ENCODE measurements at regions not wholly inside any gene's neighbourhood (a gene's known extent, or its start where the extent isn't known, plus 50 kb on each side); places are given as distances from the start of the nearest gene placed in this dataset.

- no peak overlapping the region for H3K4me3 ChIP-seq (ENCODE audit: low read length)
- DNase-seq (ENCODE audit: low read depth): no peak
- TF ChIP-seq CTCF (IDR thresholded peaks at IDR 0.05; ENCODE audit: insufficient read depth, low read depth, low read length, missing control alignments): no peak
These were observed 86.8 kb downstream of the NPTX2 start for GRCh38 chr7:98703916-98704315.

GRCh38 chr7:98705626-98706025 is 88.5 kb downstream of the NPTX2 start:
- DNase-seq (ENCODE audit: low read depth): no peak
- no peak for TF ChIP-seq CTCF (IDR thresholded peaks at IDR 0.05; ENCODE audit: insufficient read depth, low read depth, low read length, missing control alignments)

GRCh38 chr7:98707076-98707475 is 90.0 kb downstream of the NPTX2 start:
- no peak for TF ChIP-seq CTCF (IDR thresholded peaks at IDR 0.05; ENCODE audit: insufficient read depth, low read depth, low read length, missing control alignments)
- no peak for DNase-seq (ENCODE audit: low read depth)
- no peak overlapping the region for H3K4me3 ChIP-seq (ENCODE audit: low read length)

More at GRCh38 chr7:98705626-98706025, 88.5 kb downstream of the NPTX2 start:
- H3K4me3 ChIP-seq (ENCODE audit: low read length): no peak overlapping the region

GRCh38 chr7:98711945-98712344 is 94.9 kb downstream of the NPTX2 start:
- TF ChIP-seq CTCF (IDR thresholded peaks at IDR 0.05; ENCODE audit: insufficient read depth, low read depth, low read length, missing control alignments): no peak
- DNase-seq (ENCODE audit: low read depth): no peak
- H3K4me3 ChIP-seq (ENCODE audit: low read length): no peak overlapping the region

- TF ChIP-seq CTCF (IDR thresholded peaks at IDR 0.05; ENCODE audit: insufficient read depth, low read depth, low read length, missing control alignments): no peak
- H3K4me3 ChIP-seq (ENCODE audit: low read length): no peak overlapping the region
- no peak for DNase-seq (ENCODE audit: low read depth)
These were observed 96.2 kb downstream of the NPTX2 start for GRCh38 chr7:98713165-98713810.

- DNase-seq (ENCODE audit: low read depth): no peak
- H3K4me3 ChIP-seq (ENCODE audit: low read length): no peak overlapping the region
- no peak for TF ChIP-seq CTCF (IDR thresholded peaks at IDR 0.05; ENCODE audit: insufficient read depth, low read depth, low read length, missing control alignments)
These were observed 102.3 kb downstream of the NPTX2 start for GRCh38 chr7:98719396-98719795.

GRCh38 chr7:98722402-98722801 is 105.3 kb downstream of the NPTX2 start:
- TF ChIP-seq CTCF (IDR thresholded peaks at IDR 0.05; ENCODE audit: insufficient read depth, low read depth, low read length, missing control alignments): no peak
- DNase-seq (ENCODE audit: low read depth): no peak
- H3K4me3 ChIP-seq (ENCODE audit: low read length): no peak overlapping the region

All from epithelial cell of esophagus (primary cell).